Stimulated activated naive B cell treated with anti-CD40 and anti-IgM and Interleukin-4, amounts not matched to agents 10 μg/mL and 1 μg/mL and 100 μg/mL, for 72 hours (primary cell): ENCODE measurements at regions not wholly inside any gene's neighbourhood (a gene's known extent, or its start where the extent isn't known, plus 50 kb on each side); places are given as distances from the start of the nearest gene placed in this dataset.

Experiments
- ATAC-seq, 2 donors: fragments of 150-1000 bp; cut with Tn5 transposase; replicated peaks; 2 replicates each; pipeline ENCODE4 v1.10.0; 2021; ENCODE audit warnings: moderate library complexity in 1 of 2
- DNase-seq: peaks from one replicate; pipeline ENCODE4 v3.0.0; 2021
- H3K27ac Mint-ChIP-seq: one replicate; pipeline ENCODE4 v1.8.0; 2022; ENCODE audit warnings: mild to moderate bottlenecking, mixed read lengths
- H3K27me3 Mint-ChIP-seq, 2 donors: one replicate each; pipeline ENCODE4 v1.8.0; 2022; ENCODE audit warnings: mixed read lengths in 2 of 2
- H3K36me3 Mint-ChIP-seq, 2 donors: one replicate each; pipeline ENCODE4 v1.8.0; 2022; ENCODE audit warnings: mixed read lengths in 2 of 2, mild to moderate bottlenecking in 1 of 2
- H3K4me1 Mint-ChIP-seq, 2 donors: one replicate each; pipeline ENCODE4 v1.8.0; 2022; ENCODE audit warnings: mixed read lengths in 2 of 2, mild to moderate bottlenecking in 1 of 2
- H3K4me3 Mint-ChIP-seq, 2 donors: one replicate each; pipeline ENCODE4 v1.8.0; 2022; ENCODE audit warnings: mild to moderate bottlenecking in 2 of 2, mixed read lengths in 2 of 2, moderate library complexity in 1 of 2
- H3K9me3 Mint-ChIP-seq, 2 donors: one replicate each; pipeline ENCODE4 v1.8.0; 2022; ENCODE audit warnings: mixed read lengths in 2 of 2, mild to moderate bottlenecking in 1 of 2

GRCh38 chr1:34653110-34653509 lies 101.7 kb upstream of the GJB5 start:
- no peak overlapping the region for H3K4me3 Mint-ChIP-seq
- H3K27ac Mint-ChIP-seq, result no peak overlapping the region
- peaks cover 3 to 8% of the 10 kb centered on the region in 2 donors for H3K4me1 Mint-ChIP-seq
- ATAC-seq (no peak), DNase-seq (no peak)
- no peaks in the 10 kb centered on the region for H3K9me3 Mint-ChIP-seq
- H3K27me3 Mint-ChIP-seq, result peaks cover 12 to 34% of the 10 kb centered on the region in 2 donors
- H3K36me3 Mint-ChIP-seq, result no peaks in the 10 kb centered on the region

- H3K4me3 Mint-ChIP-seq, result no peak overlapping the region
- H3K36me3 Mint-ChIP-seq, result no peaks in the 10 kb centered on the region
- ATAC-seq, result peak; percentile 39 to 47
- peaks cover 11 to 17% of the 10 kb centered on the region in 2 donors for H3K27me3 Mint-ChIP-seq
- H3K27ac Mint-ChIP-seq, result no peak overlapping the region
- peaks cover 3 to 8% of the 10 kb centered on the region in 2 donors for H3K4me1 Mint-ChIP-seq
- DNase-seq, result no peak
- H3K9me3 Mint-ChIP-seq, result no peaks in the 10 kb centered on the region
Measured at GRCh38 chr1:34655206-34655874, 99.5 kb upstream of the GJB5 start.

- DNase-seq (no peak), ATAC-seq (peak in 1 of 2 donors; percentile 5)
- Mint-ChIP-seq H3K36me3 (no peaks in the 10 kb centered on the region), H3K4me3 (no peak overlapping the region), H3K4me1 (peaks cover 3 to 8% of the 10 kb centered on the region in 2 donors), H3K27me3 (peaks cover 11 to 17% of the 10 kb centered on the region in 2 donors), H3K27ac (no peak overlapping the region), H3K9me3 (no peaks in the 10 kb centered on the region)
Measured at GRCh38 chr1:34655875-34656240, 99.0 kb upstream of the GJB5 start.

GRCh38 chr1:34656299-34656698 lies 98.5 kb upstream of the GJB5 start:
- Mint-ChIP-seq H3K27ac (no peak overlapping the region), H3K4me3 (no peak overlapping the region), H3K9me3 (no peaks in the 10 kb centered on the region), H3K27me3 (peaks cover 11 to 21% of the 10 kb centered on the region in 2 donors), H3K4me1 (peaks cover 3 to 8% of the 10 kb centered on the region in 2 donors), H3K36me3 (no peaks in the 10 kb centered on the region)
- DNase-seq, result no peak
- no peak for ATAC-seq

- Mint-ChIP-seq H3K4me1 (peaks cover 3 to 8% of the 10 kb centered on the region in 2 donors), H3K27me3 (peaks cover 14 to 25% of the 10 kb centered on the region in 2 donors), H3K4me3 (no peak overlapping the region), H3K9me3 (no peaks in the 10 kb centered on the region), H3K27ac (no peak overlapping the region), H3K36me3 (no peaks in the 10 kb centered on the region)
- DNase-seq (no peak), ATAC-seq (no peak)
Measured at GRCh38 chr1:34656731-34657130, 98.1 kb upstream of the GJB5 start.

- H3K27me3 Mint-ChIP-seq, result peaks cover 14 to 25% of the 10 kb centered on the region in 2 donors
- H3K4me3 Mint-ChIP-seq, result no peak overlapping the region
- H3K4me1 Mint-ChIP-seq, result peaks cover 3 to 8% of the 10 kb centered on the region in 2 donors
Measured at GRCh38 chr1:34657266-34657665, 97.6 kb upstream of the GJB5 start.

GRCh38 chr1:34657849-34658248 lies 97.0 kb upstream of the GJB5 start:
- ATAC-seq (no peak), DNase-seq (no peak)
- H3K27ac Mint-ChIP-seq, result no peak overlapping the region
- peaks cover 3 to 8% of the 10 kb centered on the region in 2 donors for H3K4me1 Mint-ChIP-seq
- no peak overlapping the region for H3K4me3 Mint-ChIP-seq
- H3K36me3 Mint-ChIP-seq, result no peaks in the 10 kb centered on the region
- H3K27me3 Mint-ChIP-seq, result peaks cover 12 to 21% of the 10 kb centered on the region in 2 donors
- no peaks in the 10 kb centered on the region for H3K9me3 Mint-ChIP-seq

More at GRCh38 chr1:34657266-34657665, 97.6 kb upstream of the GJB5 start:
- ATAC-seq, result no peak
- Mint-ChIP-seq H3K36me3 (no peaks in the 10 kb centered on the region), H3K9me3 (no peaks in the 10 kb centered on the region), H3K27ac (no peak overlapping the region)
- DNase-seq, result no peak

GRCh38 chr1:34663031-34663430 lies 91.8 kb upstream of the GJB5 start:
- no peak for DNase-seq
- peaks cover 16 to 20% of the 10 kb centered on the region in 2 donors for H3K27me3 Mint-ChIP-seq
- no peak overlapping the region for H3K4me3 Mint-ChIP-seq
- no peak for ATAC-seq
- H3K36me3 Mint-ChIP-seq, result no peaks in the 10 kb centered on the region
- H3K9me3 Mint-ChIP-seq, result peaks cover 3 to 4% of the 10 kb centered on the region in 2 donors
- H3K4me1 Mint-ChIP-seq, result no peaks in the 10 kb centered on the region
- no peak overlapping the region for H3K27ac Mint-ChIP-seq

- no peaks in the 10 kb centered on the region for H3K4me1 Mint-ChIP-seq
- peaks cover 16 to 28% of the 10 kb centered on the region in 2 donors for H3K27me3 Mint-ChIP-seq
- H3K36me3 Mint-ChIP-seq, result peaks cover 3 to 7% of the 10 kb centered on the region in 2 donors
- H3K4me3 Mint-ChIP-seq, result no peak overlapping the region
- ATAC-seq (no peak), DNase-seq (no peak)
- peaks cover 13 to 23% of the 10 kb centered on the region in 2 donors for H3K9me3 Mint-ChIP-seq
- no peak overlapping the region for H3K27ac Mint-ChIP-seq
Measured at GRCh38 chr1:34668063-34668462, 86.8 kb upstream of the GJB5 start.

GRCh38 chr1:34670982-34671381 lies 83.9 kb upstream of the GJB5 start:
- ATAC-seq, result no peak
- no peak for DNase-seq
- Mint-ChIP-seq H3K27me3 (peaks cover 16 to 30% of the 10 kb centered on the region in 2 donors), H3K9me3 (peaks cover 15 to 23% of the 10 kb centered on the region in 2 donors), H3K27ac (no peak overlapping the region), H3K4me3 (no peak overlapping the region), H3K36me3 (peaks cover 3 to 7% of the 10 kb centered on the region in 2 donors), H3K4me1 (no peaks in the 10 kb centered on the region)

- H3K4me3 Mint-ChIP-seq, result no peak overlapping the region
- peaks cover 3 to 7% of the 10 kb centered on the region in 2 donors for H3K36me3 Mint-ChIP-seq
- peaks cover 13 to 27% of the 10 kb centered on the region in 2 donors for H3K27me3 Mint-ChIP-seq
- H3K27ac Mint-ChIP-seq, result no peak overlapping the region
- DNase-seq (no peak), ATAC-seq (no peak)
- H3K4me1 Mint-ChIP-seq, result no peaks in the 10 kb centered on the region
- H3K9me3 Mint-ChIP-seq, result peaks cover 15 to 23% of the 10 kb centered on the region in 2 donors
Measured at GRCh38 chr1:34671887-34672286, 83.0 kb upstream of the GJB5 start.

- H3K9me3 Mint-ChIP-seq, result no peaks in the 10 kb centered on the region
- no peaks in the 10 kb centered on the region for H3K4me1 Mint-ChIP-seq
- H3K27ac Mint-ChIP-seq, result no peak overlapping the region
- peaks cover 24 to 27% of the 10 kb centered on the region in 2 donors for H3K27me3 Mint-ChIP-seq
- ATAC-seq (peak; percentile 65 to 76), DNase-seq (peak; percentile 34)
- no peak overlapping the region for H3K4me3 Mint-ChIP-seq
- no peaks in the 10 kb centered on the region for H3K36me3 Mint-ChIP-seq
Measured at GRCh38 chr1:34681480-34682451, 73.1 kb upstream of the GJB5 start.

- H3K36me3 Mint-ChIP-seq, result no peaks in the 10 kb centered on the region
- DNase-seq, result no peak
Measured at GRCh38 chr1:34682452-34683223, 72.2 kb upstream of the GJB5 start.

GRCh38 chr1:34683616-34684015 lies 71.2 kb upstream of the GJB5 start:
- Mint-ChIP-seq H3K36me3 (no peaks in the 10 kb centered on the region), H3K9me3 (peaks cover 0 to 2% of the 10 kb centered on the region in 2 donors), H3K27me3 (peaks cover 27 to 39% of the 10 kb centered on the region in 2 donors), H3K27ac (no peak overlapping the region), H3K4me3 (no peak overlapping the region), H3K4me1 (no peaks in the 10 kb centered on the region)
- ATAC-seq (no peak), DNase-seq (no peak)

More at GRCh38 chr1:34682452-34683223, 72.2 kb upstream of the GJB5 start:
- Mint-ChIP-seq H3K9me3 (peaks cover 0 to 2% of the 10 kb centered on the region in 2 donors), H3K4me3 (no peak overlapping the region), H3K4me1 (no peaks in the 10 kb centered on the region), H3K27ac (no peak overlapping the region), H3K27me3 (peaks cover 24 to 34% of the 10 kb centered on the region in 2 donors)
- no peak for ATAC-seq
